ENCODE measurements at regions not wholly inside any gene's neighbourhood (a gene's known extent, or its start where the extent isn't known, plus 50 kb on each side); places are given as distances from the start of the nearest gene placed in this dataset.

DNA sequence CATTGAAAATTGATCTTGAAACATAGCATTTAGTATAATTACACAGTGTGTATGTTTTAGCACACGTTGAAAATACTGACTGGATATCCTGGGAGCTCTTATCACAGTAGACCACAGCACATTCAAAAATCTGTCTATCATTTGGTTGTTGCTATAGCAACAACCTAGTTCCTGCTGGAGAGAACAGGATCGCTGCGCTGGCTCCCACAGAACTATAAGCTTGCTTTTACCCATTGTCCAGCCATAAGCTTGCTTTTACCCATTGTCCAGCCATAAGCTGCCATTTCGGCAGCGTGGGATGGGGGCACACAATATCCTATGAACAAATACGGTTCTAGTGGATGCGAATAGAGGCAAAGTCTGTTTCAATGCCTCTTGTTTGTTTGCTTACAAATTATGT is 70.4 kb upstream of the ST6GAL2 start:
- Histone ChIP-seq H3K27ac (no peak overlapping the region), H3K4me3 (no peak overlapping the region)
- DNase-seq (ENCODE audit: low spot score) = no peak
- no peak for TF ChIP-seq CTCF (IDR thresholded peaks at IDR 0.05)

GRCh38 chr2:106956879-106957278 is 70.9 kb upstream of the ST6GAL2 start:
- Histone ChIP-seq H3K4me3 (no peak overlapping the region), H3K27ac (no peak overlapping the region)
- no peak for DNase-seq (ENCODE audit: low spot score)
- TF ChIP-seq CTCF (IDR thresholded peaks at IDR 0.05) = no peak

GRCh38 chr2:106959975-106960682 is 74.2 kb upstream of the ST6GAL2 start:
- Histone ChIP-seq H3K27ac (no peak overlapping the region), H3K4me3 (no peak overlapping the region)
- no peak for TF ChIP-seq CTCF (IDR thresholded peaks at IDR 0.05)
- DNase-seq (ENCODE audit: low spot score) = no peak

DNA sequence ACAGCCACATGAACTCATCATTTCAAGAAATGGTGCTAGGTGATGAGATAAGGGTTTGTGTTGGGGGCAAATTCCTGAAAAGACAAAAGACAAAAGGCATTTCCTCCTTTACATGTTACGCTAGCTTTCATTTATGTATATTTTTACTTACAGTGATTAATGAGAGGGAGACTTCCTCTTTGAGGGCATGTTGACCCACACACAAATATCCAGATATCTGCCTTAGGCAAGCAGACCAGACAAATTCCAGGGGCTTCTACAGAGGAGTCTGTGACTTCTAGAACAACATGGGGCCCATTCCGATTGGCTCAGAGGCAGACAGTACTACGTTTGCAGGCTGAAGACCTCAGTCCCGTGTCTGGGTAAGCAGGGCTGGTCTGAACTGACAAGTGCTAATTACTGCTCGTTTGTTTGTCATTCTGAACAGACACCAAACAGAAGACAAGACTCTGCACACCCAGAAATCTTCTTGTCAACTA is 74.8 kb upstream of the ST6GAL2 start:
- H3K27ac ChIP-seq = no peak overlapping the region
- no peak for TF ChIP-seq CTCF (IDR thresholded peaks at IDR 0.05)
- no peak overlapping the region for H3K4me3 ChIP-seq
- no peak for DNase-seq (ENCODE audit: low spot score)

DNA sequence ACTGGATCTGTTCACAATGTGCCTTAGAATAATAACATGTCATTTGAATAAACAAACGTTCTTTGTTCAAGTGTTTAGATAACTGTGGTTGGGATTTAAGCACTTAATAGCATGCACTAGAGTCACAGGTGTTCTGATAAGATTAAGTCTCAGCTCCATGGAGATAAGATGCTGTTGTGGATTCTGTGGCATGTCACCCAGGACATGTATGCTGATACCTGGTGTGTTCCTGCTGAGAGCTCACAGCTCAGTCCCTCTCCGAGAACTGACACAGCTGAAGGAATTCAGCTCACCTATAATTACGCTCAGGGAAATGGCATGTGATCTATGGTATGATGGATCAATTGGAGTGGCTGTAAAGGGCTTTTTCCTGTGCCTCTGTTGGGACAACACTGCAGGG is 75.4 kb upstream of the ST6GAL2 start:
- H3K27ac ChIP-seq = no peak overlapping the region
- no peak for TF ChIP-seq CTCF (IDR thresholded peaks at IDR 0.05)
- H3K4me3 ChIP-seq = no peak overlapping the region
- DNase-seq (ENCODE audit: low spot score) = no peak

GRCh38 chr2:106963156-106963555 is 77.2 kb upstream of the ST6GAL2 start:
- no peak for TF ChIP-seq CTCF (IDR thresholded peaks at IDR 0.05)
- Histone ChIP-seq H3K4me3 (no peak overlapping the region), H3K27ac (no peak overlapping the region)
- no peak for DNase-seq (ENCODE audit: low spot score)

DNA sequence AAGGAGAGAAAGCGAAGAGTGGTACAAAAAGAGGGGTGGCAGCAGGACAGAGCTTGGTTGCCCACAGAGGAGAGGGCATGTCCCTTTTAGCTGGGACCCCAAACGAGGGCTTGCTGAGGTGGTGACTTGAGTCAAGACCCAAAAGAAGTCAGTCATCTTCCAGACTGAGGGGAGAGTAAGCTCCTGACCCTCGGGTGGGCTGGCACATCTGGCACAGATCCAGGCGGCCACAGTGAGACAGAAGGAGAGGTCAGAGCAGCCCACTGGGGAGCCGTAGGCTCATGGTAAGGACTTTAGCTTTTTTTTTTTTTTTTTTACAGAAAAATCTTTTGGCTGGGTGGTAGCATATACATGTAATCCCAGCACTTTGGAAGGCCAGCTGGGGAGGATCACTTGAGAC is 77.9 kb upstream of the ST6GAL2 start:
- no peak for TF ChIP-seq CTCF (IDR thresholded peaks at IDR 0.05)

More for the DNA sequence above, 77.9 kb upstream of the ST6GAL2 start:
- H3K4me3 ChIP-seq = no peak overlapping the region
- no peak overlapping the region for H3K27ac ChIP-seq
- no peak for DNase-seq (ENCODE audit: low spot score)
